Adrenal gland (tissue), 5 donors: ENCODE measurements at regions not wholly inside any gene's neighbourhood (a gene's known extent, or its start where the extent isn't known, plus 50 kb on each side); places are given as distances from the start of the nearest gene placed in this dataset.

Experiments
- POLR2A ChIP-seq, 2 donors: fragments of 450-650 bp; IDR thresholded peaks; one replicate each; pipeline ENCODE4 v1.6.1; 2017; ENCODE audit warnings: antibody characterized with exemption in 2 of 2, mild to moderate bottlenecking in 2 of 2, moderate library complexity in 1 of 2
- TF ChIP-seq, protein P1 (sequence below), 6 experiments: fragments of 450-650 bp in 4 of 6; fragments of 200-600 bp in 2 of 6; sonication (generic) in 1 of 6; IDR thresholded peaks; 1 replicate in 5 of 6; 2 replicates in 1 of 6; pipeline versions ENCODE4 v1.5.1 to v1.8.0; 2016 to 2021; ENCODE audit warnings: antibody characterized with exemption in 6 of 6, mild to moderate bottlenecking in 2 of 6, moderate library complexity in 1 of 6
- donor health status: DM: no; HTN: no; CAD: no.

DNA sequence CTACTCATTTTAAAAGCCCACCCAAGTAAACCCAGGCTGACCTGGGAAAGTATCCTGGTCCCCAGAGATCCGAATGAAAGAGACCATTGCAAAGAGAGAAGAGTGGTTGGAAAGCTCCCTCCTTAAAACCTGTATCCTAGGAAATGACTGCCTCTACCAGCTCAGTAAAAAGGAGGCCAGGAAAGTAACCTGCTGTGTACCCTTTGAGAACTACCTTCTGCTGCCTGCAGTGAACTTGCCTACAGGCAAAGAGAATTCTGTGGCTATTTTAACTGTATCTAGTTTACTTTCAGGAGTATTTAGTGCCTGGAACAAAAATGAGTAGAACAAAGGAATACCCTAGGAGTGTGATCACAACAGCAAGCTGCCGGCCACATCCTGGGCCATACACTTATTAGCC, 641.7 kb upstream of the NRXN1 start:
- TF ChIP-seq, protein P1, sequence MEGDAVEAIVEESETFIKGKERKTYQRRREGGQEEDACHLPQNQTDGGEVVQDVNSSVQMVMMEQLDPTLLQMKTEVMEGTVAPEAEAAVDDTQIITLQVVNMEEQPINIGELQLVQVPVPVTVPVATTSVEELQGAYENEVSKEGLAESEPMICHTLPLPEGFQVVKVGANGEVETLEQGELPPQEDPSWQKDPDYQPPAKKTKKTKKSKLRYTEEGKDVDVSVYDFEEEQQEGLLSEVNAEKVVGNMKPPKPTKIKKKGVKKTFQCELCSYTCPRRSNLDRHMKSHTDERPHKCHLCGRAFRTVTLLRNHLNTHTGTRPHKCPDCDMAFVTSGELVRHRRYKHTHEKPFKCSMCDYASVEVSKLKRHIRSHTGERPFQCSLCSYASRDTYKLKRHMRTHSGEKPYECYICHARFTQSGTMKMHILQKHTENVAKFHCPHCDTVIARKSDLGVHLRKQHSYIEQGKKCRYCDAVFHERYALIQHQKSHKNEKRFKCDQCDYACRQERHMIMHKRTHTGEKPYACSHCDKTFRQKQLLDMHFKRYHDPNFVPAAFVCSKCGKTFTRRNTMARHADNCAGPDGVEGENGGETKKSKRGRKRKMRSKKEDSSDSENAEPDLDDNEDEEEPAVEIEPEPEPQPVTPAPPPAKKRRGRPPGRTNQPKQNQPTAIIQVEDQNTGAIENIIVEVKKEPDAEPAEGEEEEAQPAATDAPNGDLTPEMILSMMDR (IDR thresholded peaks at IDR 0.05), result no peak
- TF ChIP-seq POLR2A (IDR thresholded peaks at IDR 0.05), result no peak
